Testis (tissue), 2 donors: ENCODE measurements at regions not wholly inside any gene's neighbourhood (a gene's known extent, or its start where the extent isn't known, plus 50 kb on each side); places are given as distances from the start of the nearest gene placed in this dataset.

Experiments used
- POLR2A ChIP-seq: fragments of 450-650 bp; IDR thresholded peaks from one replicate; pipeline ENCODE4 v1.6.1; 2017; ENCODE audit warnings: antibody characterized with exemption, mild to moderate bottlenecking, moderate library complexity
- TF ChIP-seq, protein P1 (sequence below), 3 experiments: fragments of 450-650 bp in 2 of 3; fragments of 200-600 bp in 1 of 3; sonication (generic) in 1 of 3; IDR thresholded peaks; one replicate each; pipeline ENCODE4 v1.5.1; 2016 to 2019; ENCODE audit warnings: antibody characterized with exemption in 3 of 3, mild to moderate bottlenecking in 2 of 3, moderate library complexity in 1 of 3

DNA sequence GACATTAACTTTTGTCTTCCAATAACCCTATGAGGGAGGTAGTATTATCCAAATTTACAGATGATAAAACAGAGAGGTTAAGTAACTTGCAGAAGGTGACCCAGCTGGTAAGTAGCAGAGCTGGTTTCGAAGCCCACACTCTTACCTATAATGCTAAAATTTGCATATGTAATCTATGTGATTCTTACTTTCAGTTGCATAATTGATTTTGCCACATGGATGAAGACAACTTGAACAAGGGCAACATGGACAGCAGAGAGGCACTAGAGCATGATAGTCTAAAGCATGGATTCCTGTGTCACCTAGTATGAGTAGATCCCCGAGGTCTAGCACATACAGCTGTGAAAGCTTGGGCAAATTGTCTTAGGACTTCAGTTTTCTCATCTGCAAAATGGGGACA, 117.6 kb upstream of the DTNBP1 start:
- TF ChIP-seq, protein P1, sequence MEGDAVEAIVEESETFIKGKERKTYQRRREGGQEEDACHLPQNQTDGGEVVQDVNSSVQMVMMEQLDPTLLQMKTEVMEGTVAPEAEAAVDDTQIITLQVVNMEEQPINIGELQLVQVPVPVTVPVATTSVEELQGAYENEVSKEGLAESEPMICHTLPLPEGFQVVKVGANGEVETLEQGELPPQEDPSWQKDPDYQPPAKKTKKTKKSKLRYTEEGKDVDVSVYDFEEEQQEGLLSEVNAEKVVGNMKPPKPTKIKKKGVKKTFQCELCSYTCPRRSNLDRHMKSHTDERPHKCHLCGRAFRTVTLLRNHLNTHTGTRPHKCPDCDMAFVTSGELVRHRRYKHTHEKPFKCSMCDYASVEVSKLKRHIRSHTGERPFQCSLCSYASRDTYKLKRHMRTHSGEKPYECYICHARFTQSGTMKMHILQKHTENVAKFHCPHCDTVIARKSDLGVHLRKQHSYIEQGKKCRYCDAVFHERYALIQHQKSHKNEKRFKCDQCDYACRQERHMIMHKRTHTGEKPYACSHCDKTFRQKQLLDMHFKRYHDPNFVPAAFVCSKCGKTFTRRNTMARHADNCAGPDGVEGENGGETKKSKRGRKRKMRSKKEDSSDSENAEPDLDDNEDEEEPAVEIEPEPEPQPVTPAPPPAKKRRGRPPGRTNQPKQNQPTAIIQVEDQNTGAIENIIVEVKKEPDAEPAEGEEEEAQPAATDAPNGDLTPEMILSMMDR (IDR thresholded peaks at IDR 0.05), result no peak
- TF ChIP-seq POLR2A, result no peak
